ENCODE measurements at regions not wholly inside any gene's neighbourhood (a gene's known extent, or its start where the extent isn't known, plus 50 kb on each side); places are given as distances from the start of the nearest gene placed in this dataset.

GRCh38 chr6:133786016-133786415 is 102.9 kb upstream of the TCF21 start:
- H3K27ac ChIP-seq (ENCODE audit: insufficient read depth, low read length) = no peak overlapping the region
- H3K4me2 ChIP-seq (ENCODE audit: extremely low read depth, insufficient read depth, low read length) = no peak overlapping the region
- no peaks in the 10 kb centered on the region for H3K4me1 ChIP-seq (ENCODE audit: control insufficient read depth, extremely low read depth, insufficient read depth, low read length)
- no peak overlapping the region for H3K4me3 ChIP-seq (replicated peaks in 1 of 4; ENCODE audit: control extremely low read depth in 1 of 4, insufficient read depth in 1 of 4, low read depth in 3 of 4, low read length in 4 of 4)
- no peak overlapping the region for H3K9ac ChIP-seq (ENCODE audit: insufficient read depth, low read length)
- no peaks in the 10 kb centered on the region for H4K20me1 ChIP-seq (ENCODE audit: control insufficient read depth, extremely low read depth, insufficient read depth, low read length)
- H3K9me3 ChIP-seq (ENCODE audit: control insufficient read depth, insufficient read depth, low read depth, low read length) = no peaks in the 10 kb centered on the region
- H3K36me3 ChIP-seq (ENCODE audit: control insufficient read depth, insufficient read depth, low read length) = no peaks in the 10 kb centered on the region
- no peak overlapping the region for H2AFZ ChIP-seq (ENCODE audit: low read length)
- no peaks in the 10 kb centered on the region for H3K27me3 ChIP-seq (ENCODE audit: control insufficient read depth, insufficient read depth, low read length)
- H3K79me2 ChIP-seq (ENCODE audit: control insufficient read depth, insufficient read depth, low read length) = no peaks in the 10 kb centered on the region
- no peak for DNase-seq (ENCODE audit: low read depth in 2 of 2)
- TF ChIP-seq EZH2 (IDR thresholded peaks at IDR 0.05; ENCODE audit: low read length, missing control alignments) = no peak
- TF ChIP-seq, protein P1, sequence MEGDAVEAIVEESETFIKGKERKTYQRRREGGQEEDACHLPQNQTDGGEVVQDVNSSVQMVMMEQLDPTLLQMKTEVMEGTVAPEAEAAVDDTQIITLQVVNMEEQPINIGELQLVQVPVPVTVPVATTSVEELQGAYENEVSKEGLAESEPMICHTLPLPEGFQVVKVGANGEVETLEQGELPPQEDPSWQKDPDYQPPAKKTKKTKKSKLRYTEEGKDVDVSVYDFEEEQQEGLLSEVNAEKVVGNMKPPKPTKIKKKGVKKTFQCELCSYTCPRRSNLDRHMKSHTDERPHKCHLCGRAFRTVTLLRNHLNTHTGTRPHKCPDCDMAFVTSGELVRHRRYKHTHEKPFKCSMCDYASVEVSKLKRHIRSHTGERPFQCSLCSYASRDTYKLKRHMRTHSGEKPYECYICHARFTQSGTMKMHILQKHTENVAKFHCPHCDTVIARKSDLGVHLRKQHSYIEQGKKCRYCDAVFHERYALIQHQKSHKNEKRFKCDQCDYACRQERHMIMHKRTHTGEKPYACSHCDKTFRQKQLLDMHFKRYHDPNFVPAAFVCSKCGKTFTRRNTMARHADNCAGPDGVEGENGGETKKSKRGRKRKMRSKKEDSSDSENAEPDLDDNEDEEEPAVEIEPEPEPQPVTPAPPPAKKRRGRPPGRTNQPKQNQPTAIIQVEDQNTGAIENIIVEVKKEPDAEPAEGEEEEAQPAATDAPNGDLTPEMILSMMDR (conservative IDR thresholded peaks at IDR 0.05 in 1 of 2, IDR thresholded peaks at IDR 0.05 in 1 of 2; ENCODE audit: low read depth in 1 of 2, low read length in 2 of 2) = no peak

GRCh38 chr6:133787122-133787521 is 101.8 kb upstream of the TCF21 start:
- Histone ChIP-seq H3K4me1 (ENCODE audit: control insufficient read depth, extremely low read depth, insufficient read depth, low read length) (no peaks in the 10 kb centered on the region), H3K79me2 (ENCODE audit: control insufficient read depth, insufficient read depth, low read length) (no peaks in the 10 kb centered on the region), H3K27me3 (ENCODE audit: control insufficient read depth, insufficient read depth, low read length) (no peaks in the 10 kb centered on the region), H3K27ac (ENCODE audit: insufficient read depth, low read length) (no peak overlapping the region), H3K4me3 (replicated peaks in 1 of 4; ENCODE audit: control extremely low read depth in 1 of 4, insufficient read depth in 1 of 4, low read depth in 3 of 4, low read length in 4 of 4) (no peak overlapping the region), H3K4me2 (ENCODE audit: extremely low read depth, insufficient read depth, low read length) (no peak overlapping the region), H2AFZ (ENCODE audit: low read length) (no peak overlapping the region), H3K36me3 (ENCODE audit: control insufficient read depth, insufficient read depth, low read length) (no peaks in the 10 kb centered on the region), H3K9ac (ENCODE audit: insufficient read depth, low read length) (no peak overlapping the region), H4K20me1 (ENCODE audit: control insufficient read depth, extremely low read depth, insufficient read depth, low read length) (no peaks in the 10 kb centered on the region), H3K9me3 (ENCODE audit: control insufficient read depth, insufficient read depth, low read depth, low read length) (no peaks in the 10 kb centered on the region)
- DNase-seq (ENCODE audit: low read depth in 2 of 2) = no peak
- no peak for TF ChIP-seq EZH2 (IDR thresholded peaks at IDR 0.05; ENCODE audit: low read length, missing control alignments)
- TF ChIP-seq, protein P1 (conservative IDR thresholded peaks at IDR 0.05 in 1 of 2, IDR thresholded peaks at IDR 0.05 in 1 of 2; ENCODE audit: low read depth in 1 of 2, low read length in 2 of 2) = no peak

DNA sequence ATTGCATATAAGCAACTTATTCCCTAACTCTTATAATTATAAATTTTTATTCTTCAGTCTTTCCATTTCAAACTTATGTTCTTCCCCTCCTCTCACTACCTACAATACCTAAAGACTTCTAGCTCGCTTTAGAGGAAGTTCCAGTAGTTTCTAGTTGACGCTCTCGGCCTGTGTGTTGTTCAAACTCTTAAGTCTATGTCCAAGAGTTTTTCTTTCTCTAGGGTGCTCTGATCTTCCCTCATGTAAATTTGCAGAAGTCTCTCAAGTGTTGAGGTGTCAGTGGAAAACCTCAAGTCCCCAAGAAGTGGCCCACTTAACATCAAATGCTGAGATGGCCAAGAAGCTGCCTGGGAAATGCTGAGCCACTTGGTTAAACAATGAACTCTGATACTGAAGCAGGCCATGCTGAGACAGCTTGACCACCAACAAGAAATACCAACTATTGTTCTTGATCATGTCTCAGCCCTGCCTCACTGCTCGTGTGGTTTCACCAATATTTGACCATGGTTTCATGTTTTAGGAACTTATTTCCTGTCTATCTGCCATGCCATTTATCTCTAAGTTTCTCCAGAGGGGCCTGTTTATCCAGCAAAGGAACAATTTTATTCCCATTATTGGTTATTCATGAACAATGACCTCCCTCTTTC is 100.9 kb upstream of the TCF21 start:
- TF ChIP-seq EZH2 (IDR thresholded peaks at IDR 0.05; ENCODE audit: low read length, missing control alignments) = no peak
- TF ChIP-seq, protein P1 (conservative IDR thresholded peaks at IDR 0.05 in 1 of 2, IDR thresholded peaks at IDR 0.05 in 1 of 2; ENCODE audit: low read depth in 1 of 2, low read length in 2 of 2) = no peak
- no peak overlapping the region for H3K4me3 ChIP-seq (replicated peaks in 1 of 4; ENCODE audit: control extremely low read depth in 1 of 4, insufficient read depth in 1 of 4, low read depth in 3 of 4, low read length in 4 of 4)
- no peaks in the 10 kb centered on the region for H3K9me3 ChIP-seq (ENCODE audit: control insufficient read depth, insufficient read depth, low read depth, low read length)
- H3K27me3 ChIP-seq (ENCODE audit: control insufficient read depth, insufficient read depth, low read length) = no peaks in the 10 kb centered on the region
- no peaks in the 10 kb centered on the region for H3K4me1 ChIP-seq (ENCODE audit: control insufficient read depth, extremely low read depth, insufficient read depth, low read length)
- no peak overlapping the region for H3K27ac ChIP-seq (ENCODE audit: insufficient read depth, low read length)
- no peak overlapping the region for H3K9ac ChIP-seq (ENCODE audit: insufficient read depth, low read length)
- DNase-seq (ENCODE audit: low read depth in 2 of 2) = no peak
- no peaks in the 10 kb centered on the region for H4K20me1 ChIP-seq (ENCODE audit: control insufficient read depth, extremely low read depth, insufficient read depth, low read length)
- no peak overlapping the region for H2AFZ ChIP-seq (ENCODE audit: low read length)
- no peaks in the 10 kb centered on the region for H3K36me3 ChIP-seq (ENCODE audit: control insufficient read depth, insufficient read depth, low read length)
- H3K79me2 ChIP-seq (ENCODE audit: control insufficient read depth, insufficient read depth, low read length) = no peaks in the 10 kb centered on the region
- H3K4me2 ChIP-seq (ENCODE audit: extremely low read depth, insufficient read depth, low read length) = no peak overlapping the region

All from fibroblast of lung (primary cell).